SU-DHL-6 (cell line): ENCODE measurements at regions not wholly inside any gene's neighbourhood (a gene's known extent, or its start where the extent isn't known, plus 50 kb on each side); places are given as distances from the start of the nearest gene placed in this dataset.

ENCODE experiments used
- H2AFZ ChIP-seq: fragments of 200-600 bp; sonication (generic); 2 replicates; pipeline ENCODE4 v1.6.1; 2014; ENCODE audit warnings: low read depth, mild to moderate bottlenecking, moderate library complexity, mixed read lengths, antibody characterized with exemption, low read length; ENCODE audit not compliant: severe bottlenecking
- H3F3A ChIP-seq: fragments of 200-600 bp; shearing (Covaris generic); 2 replicates; pipeline ENCODE4 v1.6.0; 2016; ENCODE audit warnings: antibody characterized with exemption, mild to moderate bottlenecking; ENCODE audit not compliant: insufficient read depth
- H3K27ac ChIP-seq: fragments of 200-600 bp; sonication (generic); 2 replicates; pipeline ENCODE4 v1.5.1; 2016; ENCODE audit warnings: low read depth, mild to moderate bottlenecking, low read length, moderate library complexity, mixed read lengths
- H3K27me3 ChIP-seq: fragments of 200-600 bp; sonication (generic), shearing (Covaris generic); 2 replicates; pipeline ENCODE4 v1.6.0; 2014; ENCODE audit warnings: mild to moderate bottlenecking, low read length
- H3K36me3 ChIP-seq: fragments of 200-600 bp; sonication (generic); 2 replicates; pipeline ENCODE4 v1.6.1; 2014; ENCODE audit warnings: mild to moderate bottlenecking, low read length, mixed read lengths
- H3K4me2 ChIP-seq: fragments of 300-600, 200-600 bp; shearing (Covaris generic), sonication (generic); 2 replicates; pipeline ENCODE4 v1.6.0; 2014; ENCODE audit warnings: low read length, low read depth, mild to moderate bottlenecking; ENCODE audit not compliant: poor library complexity, severe bottlenecking
- H3K4me3 ChIP-seq: fragments of 200-600 bp; sonication (generic); 2 replicates; pipeline ENCODE4 v1.5.1; 2014; ENCODE audit warnings: antibody characterized with exemption, low read length, mild to moderate bottlenecking, mixed read lengths; ENCODE audit not compliant: insufficient read depth, poor library complexity, severe bottlenecking
- H3K79me2 ChIP-seq: fragments of 200-600 bp; sonication (generic); 2 replicates; pipeline ENCODE4 v1.6.1; 2014; ENCODE audit warnings: mild to moderate bottlenecking, low read length, moderate library complexity; ENCODE audit not compliant: insufficient read depth
- H3K9ac ChIP-seq: fragments of 200-600 bp; sonication (generic); 2 replicates; pipeline ENCODE4 v1.7.0; 2014; ENCODE audit warnings: mild to moderate bottlenecking, low read length
- H3K9me2 ChIP-seq: fragments of 200-600 bp; sonication (generic); replicated peaks from 2 replicates; pipeline ENCODE4 v1.6.1; 2014; ENCODE audit warnings: low read length; ENCODE audit not compliant: insufficient read depth
- H3K9me3 ChIP-seq: fragments of 200-600 bp; sonication (generic); 2 replicates; pipeline ENCODE4 v1.6.1; 2014; ENCODE audit warnings: low read length, mixed read lengths; ENCODE audit not compliant: insufficient read depth
- H4K20me1 ChIP-seq: fragments of 200-600 bp; sonication (generic); 2 replicates; pipeline ENCODE4 v1.6.1; 2014; ENCODE audit warnings: low read depth, mild to moderate bottlenecking, antibody characterized with exemption, low read length, moderate library complexity, mixed read lengths
- EZH2phosphoT487 ChIP-seq: fragments of 200-600 bp; sonication (generic), shearing (Covaris generic); conservative IDR thresholded peaks from 2 replicates; pipeline ENCODE4 v1.6.1; 2018; ENCODE audit warnings: mild to moderate bottlenecking, antibody characterized with exemption, low read length, moderate library complexity, mixed read lengths
- TF ChIP-seq, protein P1 (sequence below): fragments of 200-600 bp; sonication (generic); IDR thresholded peaks from one replicate; pipeline ENCODE4 v1.5.1; 2017; ENCODE audit warnings: antibody characterized with exemption, mild to moderate bottlenecking, low read length, moderate library complexity; ENCODE audit not compliant: insufficient read depth, poor library complexity, severe bottlenecking

DNA sequence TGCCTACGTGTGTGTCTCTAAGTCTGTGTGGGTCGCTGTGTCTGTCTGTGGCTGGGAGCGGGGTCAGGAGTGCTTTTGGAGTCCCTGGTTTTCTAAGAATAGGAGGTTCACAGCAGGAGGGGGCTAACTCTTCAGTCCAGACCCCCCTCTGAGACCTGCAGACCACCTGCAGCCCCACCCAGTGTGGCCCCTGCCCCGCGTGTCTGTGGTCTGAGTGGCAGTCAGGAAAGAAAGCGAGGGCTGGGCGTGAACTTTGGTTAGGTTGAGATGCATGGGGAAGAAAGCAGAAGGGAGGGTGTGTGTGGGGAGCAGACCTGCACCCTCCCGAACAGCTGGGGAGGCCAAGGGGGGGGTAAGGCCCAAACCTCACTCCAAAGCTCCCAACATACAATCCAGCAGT lies 144.9 kb upstream of the TPM1 start:
- no peak overlapping the region for H2AFZ ChIP-seq
- no peaks in the 10 kb centered on the region for H3K27me3 ChIP-seq
- no peak overlapping the region for H3K27ac ChIP-seq
- H3K4me2 ChIP-seq, result no peak overlapping the region
- H4K20me1 ChIP-seq, result no peaks in the 10 kb centered on the region
- TF ChIP-seq EZH2phosphoT487, result no peak
- TF ChIP-seq, protein P1, sequence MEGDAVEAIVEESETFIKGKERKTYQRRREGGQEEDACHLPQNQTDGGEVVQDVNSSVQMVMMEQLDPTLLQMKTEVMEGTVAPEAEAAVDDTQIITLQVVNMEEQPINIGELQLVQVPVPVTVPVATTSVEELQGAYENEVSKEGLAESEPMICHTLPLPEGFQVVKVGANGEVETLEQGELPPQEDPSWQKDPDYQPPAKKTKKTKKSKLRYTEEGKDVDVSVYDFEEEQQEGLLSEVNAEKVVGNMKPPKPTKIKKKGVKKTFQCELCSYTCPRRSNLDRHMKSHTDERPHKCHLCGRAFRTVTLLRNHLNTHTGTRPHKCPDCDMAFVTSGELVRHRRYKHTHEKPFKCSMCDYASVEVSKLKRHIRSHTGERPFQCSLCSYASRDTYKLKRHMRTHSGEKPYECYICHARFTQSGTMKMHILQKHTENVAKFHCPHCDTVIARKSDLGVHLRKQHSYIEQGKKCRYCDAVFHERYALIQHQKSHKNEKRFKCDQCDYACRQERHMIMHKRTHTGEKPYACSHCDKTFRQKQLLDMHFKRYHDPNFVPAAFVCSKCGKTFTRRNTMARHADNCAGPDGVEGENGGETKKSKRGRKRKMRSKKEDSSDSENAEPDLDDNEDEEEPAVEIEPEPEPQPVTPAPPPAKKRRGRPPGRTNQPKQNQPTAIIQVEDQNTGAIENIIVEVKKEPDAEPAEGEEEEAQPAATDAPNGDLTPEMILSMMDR, result no peak
- H3F3A ChIP-seq, result no peaks in the 10 kb centered on the region
- no peak overlapping the region for H3K4me3 ChIP-seq
- H3K36me3 ChIP-seq, result no peaks in the 10 kb centered on the region
- no peaks in the 10 kb centered on the region for H3K9me3 ChIP-seq
- no peaks in the 10 kb centered on the region for H3K9me2 ChIP-seq
- H3K9ac ChIP-seq, result no peak overlapping the region
- H3K79me2 ChIP-seq, result no peaks in the 10 kb centered on the region

DNA sequence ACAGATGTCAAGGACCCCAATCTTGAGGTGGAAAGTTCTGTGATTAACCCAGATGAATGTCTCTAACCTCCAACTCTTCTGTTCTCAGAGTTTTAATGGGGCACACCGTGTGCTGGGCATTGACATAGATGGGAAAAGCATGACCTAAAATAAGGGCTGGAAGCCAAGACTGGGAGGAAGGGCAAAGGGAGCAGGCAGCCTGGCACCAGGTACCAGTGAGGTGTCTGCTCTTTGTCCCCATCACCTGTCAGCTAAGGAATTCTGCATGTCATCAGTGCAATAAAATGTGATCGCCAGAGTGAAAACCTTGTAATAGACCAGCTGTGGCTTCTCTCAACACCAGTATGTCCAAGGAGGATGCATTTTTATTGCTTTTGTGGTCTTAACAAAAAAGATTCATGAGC lies 143.5 kb upstream of the TPM1 start:
- TF ChIP-seq, protein P1, result no peak
- TF ChIP-seq EZH2phosphoT487, result no peak
- Histone ChIP-seq H3K27me3 (no peaks in the 10 kb centered on the region), H4K20me1 (no peaks in the 10 kb centered on the region), H3K4me2 (no peak overlapping the region), H3K9me2 (no peaks in the 10 kb centered on the region), H3F3A (no peaks in the 10 kb centered on the region), H3K36me3 (no peaks in the 10 kb centered on the region), H3K4me3 (no peak overlapping the region), H2AFZ (no peak overlapping the region), H3K9ac (no peak overlapping the region), H3K79me2 (no peaks in the 10 kb centered on the region), H3K27ac (no peak overlapping the region), H3K9me3 (no peaks in the 10 kb centered on the region)

DNA sequence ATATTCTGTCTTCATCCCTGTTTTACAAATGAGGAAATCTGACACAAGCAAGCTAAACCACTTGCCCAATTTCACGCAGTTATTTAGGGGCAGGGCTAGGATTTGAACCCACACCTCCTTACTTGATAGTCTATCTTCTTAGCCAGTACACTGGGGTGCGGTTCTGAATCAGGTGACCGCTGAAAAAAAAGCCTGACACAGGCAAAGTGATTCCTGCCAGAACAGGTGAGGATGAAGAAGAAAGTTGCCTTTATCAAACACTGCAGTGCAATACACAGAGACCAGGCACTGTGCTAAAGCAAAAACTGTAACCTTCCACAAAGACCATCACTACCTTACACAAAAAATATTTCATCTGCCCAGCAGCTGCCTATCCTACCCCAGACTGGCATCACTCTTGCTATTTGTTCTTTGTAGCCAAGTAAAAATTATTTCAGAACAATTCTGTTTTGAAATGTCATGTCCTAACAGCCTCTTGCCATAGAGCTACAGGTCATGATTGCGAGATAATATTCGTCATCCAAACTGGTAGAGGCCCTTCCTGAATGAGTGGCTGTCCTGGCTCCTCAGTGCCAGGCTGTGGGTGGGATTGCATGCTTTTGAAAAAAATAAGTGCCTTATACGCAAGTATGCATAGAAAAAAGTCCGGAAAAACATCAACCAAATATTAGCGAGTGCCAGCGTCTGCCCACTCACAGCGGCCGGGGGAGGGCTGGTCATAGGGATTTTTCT lies 142.3 kb upstream of the TPM1 start:
- TF ChIP-seq, protein P1, result no peak
- no peak for TF ChIP-seq EZH2phosphoT487
- H3K79me2 ChIP-seq, result no peaks in the 10 kb centered on the region
- no peak overlapping the region for H3K27ac ChIP-seq

More for the DNA sequence above, 142.3 kb upstream of the TPM1 start:
- H3F3A ChIP-seq, result no peaks in the 10 kb centered on the region
- H3K9me2 ChIP-seq, result no peaks in the 10 kb centered on the region
- no peak overlapping the region for H3K9ac ChIP-seq
- H3K36me3 ChIP-seq, result no peaks in the 10 kb centered on the region
- H4K20me1 ChIP-seq, result no peaks in the 10 kb centered on the region
- no peak overlapping the region for H2AFZ ChIP-seq
- no peaks in the 10 kb centered on the region for H3K9me3 ChIP-seq
- no peak overlapping the region for H3K4me3 ChIP-seq
- no peak overlapping the region for H3K4me2 ChIP-seq
- H3K27me3 ChIP-seq, result no peaks in the 10 kb centered on the region
